GM12891 (cell line): ENCODE measurements at regions not wholly inside any gene's neighbourhood (a gene's known extent, or its start where the extent isn't known, plus 50 kb on each side); places are given as distances from the start of the nearest gene placed in this dataset.

Experiments
- DNase-seq: peaks from one replicate; pipeline ENCODE4 v3.0.0; 2011; ENCODE audit warnings: low spot score; ENCODE audit not compliant: insufficient read length
- FAIRE-seq: peaks from 2 replicates; lab custom pipeline; 2011; peaks lifted over from hg19 to GRCh38; lab: Jason Lieb, UNC
- PAX5 ChIP-seq: IDR thresholded peaks from 2 replicates; pipeline ENCODE4 v1.6.1; 2011; ENCODE audit warnings: low read length, moderate library complexity, mild to moderate bottlenecking; ENCODE audit not compliant: insufficient read depth, severe bottlenecking
- POLR2A ChIP-seq: IDR thresholded peaks from 2 replicates; pipeline ENCODE4 v1.6.1; 2011; ENCODE audit warnings: low read depth, low read length, control low read depth
- POLR2AphosphoS5 ChIP-seq: IDR thresholded peaks from 2 replicates; pipeline ENCODE4 v1.6.1; 2011; ENCODE audit warnings: low read depth, low read length, control low read depth
- POU2F2 ChIP-seq: IDR thresholded peaks from 2 replicates; pipeline ENCODE4 v1.6.1; 2011; ENCODE audit warnings: low read depth, mild to moderate bottlenecking, control low read depth, low read length, moderate library complexity
- SPI1 ChIP-seq: IDR thresholded peaks from 2 replicates; pipeline ENCODE4 v1.6.1; 2011; ENCODE audit warnings: low read depth, low read length, control low read depth
- TAF1 ChIP-seq: IDR thresholded peaks from 2 replicates; pipeline ENCODE4 v1.6.1; 2011; ENCODE audit warnings: low read depth, low read length, control low read depth

DNA sequence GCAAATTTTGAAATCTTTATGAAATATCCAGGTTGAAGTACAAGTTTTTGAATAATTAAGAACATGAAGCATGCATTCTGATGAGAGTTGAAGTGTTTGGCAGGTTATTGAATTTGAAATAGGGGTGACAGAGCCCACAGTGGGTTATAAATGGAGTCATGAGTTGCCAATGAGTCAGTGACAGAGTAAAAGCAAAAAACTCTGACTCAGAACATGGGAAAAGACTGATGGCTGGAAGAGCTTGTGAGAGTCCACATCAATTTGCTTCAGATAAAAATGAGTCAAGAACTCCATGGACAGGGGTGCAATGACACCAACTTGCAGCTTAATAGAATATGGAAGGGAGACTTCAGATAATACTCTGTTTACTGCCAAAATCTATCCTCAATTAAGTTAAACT is 105.3 kb downstream of the SLC6A15 start:
- no peak for DNase-seq
- TF ChIP-seq SPI1 (no peak), PAX5 (no peak), TAF1 (no peak), POLR2A (no peak)
- no peak for FAIRE-seq

DNA sequence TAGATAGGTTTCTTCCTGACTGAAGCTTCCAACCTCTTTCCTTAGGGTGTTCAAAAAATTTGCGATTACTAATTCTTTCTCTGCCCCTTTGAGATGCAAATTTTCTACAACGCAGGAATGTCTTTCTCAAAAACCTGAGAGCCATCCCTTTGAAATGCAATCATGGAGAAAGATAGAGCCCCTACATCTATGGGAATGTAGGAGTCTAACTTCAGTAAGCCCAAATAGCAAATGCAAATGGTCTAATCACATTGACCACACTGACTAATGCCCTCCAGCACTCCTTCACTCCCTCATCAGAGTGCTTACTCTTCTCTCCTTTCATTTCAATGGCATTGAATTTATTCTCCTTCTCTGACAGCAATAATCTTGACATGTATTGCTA is 107.1 kb downstream of the SLC6A15 start:
- DNase-seq (no peak), FAIRE-seq (no peak)
- TF ChIP-seq POLR2AphosphoS5 (no peak), TAF1 (no peak), POLR2A (no peak), PAX5 (no peak), POU2F2 (no peak), SPI1 (no peak)

DNA sequence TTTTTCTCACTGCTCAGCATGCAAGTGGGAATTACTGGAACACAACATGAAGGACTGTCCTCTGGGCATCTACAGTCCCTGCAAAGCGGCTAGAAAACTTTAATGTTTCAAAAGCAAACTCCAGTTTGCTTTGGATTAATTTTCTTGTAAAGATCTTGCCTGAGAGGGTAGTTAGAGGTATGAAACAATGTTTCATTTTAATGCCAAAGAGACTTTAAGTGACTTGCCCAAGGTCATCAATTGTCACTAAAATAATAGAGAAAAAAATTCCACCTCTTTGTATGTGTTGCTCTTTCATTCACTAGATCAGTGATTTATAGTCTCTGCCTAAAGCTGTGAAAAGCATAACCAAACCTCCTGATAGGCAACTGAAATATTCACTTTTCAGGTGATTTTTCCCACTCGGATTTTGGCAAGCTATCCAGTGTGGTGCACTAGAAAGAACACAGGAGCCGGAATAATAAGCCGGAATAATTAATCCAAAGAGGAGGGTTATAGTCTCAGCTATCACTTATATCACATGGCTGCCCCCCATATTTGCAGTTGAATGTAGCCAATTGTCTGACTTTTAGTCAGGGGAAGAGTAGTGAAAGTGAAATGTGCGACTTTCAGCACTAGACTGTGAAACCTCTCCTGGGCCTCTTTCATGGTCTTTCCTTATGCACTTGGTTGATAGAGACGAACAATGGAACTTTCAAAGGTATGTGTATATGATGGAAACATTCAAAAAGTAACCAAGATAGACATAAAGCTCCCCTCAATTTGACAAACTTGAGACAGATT is 107.7 kb downstream of the SLC6A15 start:
- DNase-seq, result no peak
- no peak for TF ChIP-seq PAX5
- no peak for TF ChIP-seq SPI1
- no peak for TF ChIP-seq POU2F2
- no peak for FAIRE-seq

DNA sequence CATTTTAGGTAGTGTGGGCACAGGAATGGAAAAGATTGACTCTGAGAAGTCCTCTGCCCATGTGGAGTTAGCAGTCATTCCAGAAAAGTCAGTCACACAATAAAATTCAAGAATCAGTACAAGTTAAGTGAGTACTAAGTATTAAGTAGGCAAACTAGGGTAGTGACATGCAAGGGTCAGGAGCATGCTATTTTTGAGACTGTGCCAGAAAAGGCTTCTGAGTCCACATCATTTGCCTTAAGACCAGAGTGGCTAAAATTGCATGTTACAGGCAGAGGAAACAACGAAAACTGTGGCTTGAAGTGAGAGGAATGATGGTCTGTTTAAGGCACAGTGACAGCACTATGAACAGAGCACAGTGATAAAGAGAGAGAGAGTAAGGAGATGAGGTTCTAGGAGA is 108.9 kb downstream of the SLC6A15 start:
- DNase-seq, result no peak
- TF ChIP-seq SPI1, result no peak
- peak; percentile 43 for FAIRE-seq

DNA sequence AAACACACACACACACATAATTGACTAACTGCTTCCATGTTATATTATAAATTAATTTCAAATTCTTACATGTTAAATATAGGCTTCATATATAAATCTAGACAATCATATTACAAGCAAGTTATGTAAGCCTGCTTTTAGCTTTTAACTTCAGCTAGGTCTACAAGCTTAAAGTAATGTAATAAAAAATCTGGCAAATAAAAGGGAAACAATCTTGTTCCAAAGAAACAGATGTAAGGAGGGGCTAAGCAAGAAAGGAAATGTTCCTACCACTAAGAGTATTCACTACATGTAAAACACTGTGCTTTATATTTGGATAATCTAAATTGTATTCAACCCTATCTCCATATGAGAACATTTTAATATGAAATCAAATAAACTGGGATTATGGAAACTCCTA is 110.4 kb downstream of the SLC6A15 start:
- DNase-seq (no peak), FAIRE-seq (no peak)
- TF ChIP-seq POU2F2 (no peak), POLR2AphosphoS5 (no peak), TAF1 (no peak), SPI1 (no peak), PAX5 (no peak), POLR2A (no peak)

DNA sequence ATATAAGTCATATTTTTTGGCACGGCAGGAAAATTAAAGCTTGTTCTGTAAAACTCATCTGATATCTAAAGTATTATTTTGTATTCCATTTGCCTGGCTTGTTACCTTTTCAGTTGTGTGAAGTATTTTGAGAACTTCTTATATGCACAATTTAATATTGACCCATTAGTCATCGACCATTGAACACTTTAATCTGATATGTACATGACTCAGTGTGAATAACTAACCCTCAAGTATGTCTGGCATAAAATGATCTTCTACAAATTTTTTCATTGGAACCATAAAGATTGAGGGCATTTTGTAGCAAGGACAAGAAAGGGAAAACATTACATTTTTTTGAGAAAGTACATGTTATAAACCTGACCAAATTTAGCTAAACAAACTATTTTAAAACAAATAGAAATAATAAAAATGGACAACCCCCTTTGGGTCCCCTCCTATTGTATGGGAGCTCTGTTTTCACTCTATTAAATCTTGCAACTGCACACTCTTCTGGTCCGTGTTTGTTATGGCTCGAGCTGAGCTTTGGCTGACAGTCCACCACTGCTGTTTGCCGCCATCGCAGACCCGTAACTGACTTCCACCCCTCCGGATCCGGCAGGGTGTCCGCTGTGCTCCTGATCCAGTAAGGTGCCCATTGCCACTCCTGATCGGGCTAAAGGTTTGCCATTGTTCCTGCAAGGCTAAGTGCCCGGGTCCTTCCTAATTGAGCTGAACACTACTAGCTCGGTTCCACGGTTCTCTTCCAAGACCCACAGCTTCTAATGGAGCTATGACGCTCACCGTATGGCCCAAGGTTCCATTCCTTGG is 118.8 kb downstream of the SLC6A15 start:
- TF ChIP-seq POLR2A (no peak), PAX5 (no peak), POLR2AphosphoS5 (no peak), TAF1 (no peak), SPI1 (no peak), POU2F2 (no peak)
- FAIRE-seq, result no peak
- DNase-seq, result no peak

DNA sequence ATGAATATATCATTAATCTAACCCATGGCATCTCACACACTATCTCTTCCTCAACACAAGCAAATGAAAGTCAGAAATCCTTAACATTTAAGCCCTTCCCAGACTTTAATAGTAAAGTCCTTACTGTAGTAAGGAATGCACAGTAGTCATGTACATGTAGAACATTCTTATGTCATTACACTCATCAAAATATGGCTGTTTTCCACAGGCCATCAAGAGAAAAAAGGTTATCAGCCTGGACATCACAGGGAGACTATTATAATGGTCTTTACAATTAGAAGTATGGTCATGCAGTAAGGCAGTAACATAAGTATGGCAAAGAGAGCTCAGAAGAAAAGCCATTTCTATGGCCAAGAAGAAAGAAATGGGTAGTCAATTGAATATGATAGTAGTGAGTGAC is 121.2 kb downstream of the SLC6A15 start:
- FAIRE-seq, result no peak
- DNase-seq, result no peak
- TF ChIP-seq POU2F2, result no peak
- TF ChIP-seq SPI1, result no peak
- TF ChIP-seq PAX5, result no peak
- no peak for TF ChIP-seq POLR2A
- TF ChIP-seq TAF1, result no peak
- no peak for TF ChIP-seq POLR2AphosphoS5

DNA sequence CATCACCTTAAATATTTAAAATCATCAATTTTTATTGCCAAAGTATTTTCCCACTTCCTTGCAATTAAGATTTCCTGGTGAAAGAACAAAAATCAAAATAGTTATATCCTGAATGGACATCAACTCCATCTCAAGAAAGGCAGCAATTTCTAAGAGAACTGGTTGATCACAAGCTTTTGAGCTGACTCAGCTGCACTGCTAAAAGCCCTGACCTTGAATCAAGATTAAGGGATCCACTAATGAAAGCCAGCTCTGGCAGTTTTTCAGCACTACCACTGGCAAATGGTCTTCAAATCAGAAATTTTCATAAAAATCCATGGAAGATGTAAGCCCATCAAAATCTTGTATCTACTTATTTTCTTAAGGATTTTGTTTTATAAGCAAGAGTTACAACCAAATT is 123.4 kb downstream of the SLC6A15 start:
- no peak for DNase-seq
- FAIRE-seq, result no peak
- TF ChIP-seq SPI1 (no peak), POLR2AphosphoS5 (no peak), POLR2A (no peak), PAX5 (no peak), TAF1 (no peak), POU2F2 (no peak)

DNA sequence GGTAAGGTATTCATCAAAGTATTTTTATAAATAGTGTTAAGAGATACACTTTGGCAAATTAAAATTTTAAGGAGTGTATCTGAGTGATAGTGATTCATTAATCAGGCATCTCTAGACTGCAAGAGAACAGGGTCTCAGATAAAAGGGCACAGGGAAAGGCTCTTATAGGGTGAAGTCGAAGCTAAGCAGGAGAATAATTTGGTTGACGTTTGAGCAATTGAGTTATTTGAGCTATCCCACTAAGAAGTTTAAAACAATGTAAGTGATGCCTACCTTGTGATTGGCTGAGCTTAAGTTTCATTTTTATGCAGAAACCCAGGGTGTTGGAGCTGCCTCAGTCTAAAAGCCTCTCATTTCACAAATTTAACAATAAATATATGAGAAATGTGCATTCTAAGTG is 125.3 kb downstream of the SLC6A15 start:
- no peak for FAIRE-seq
- no peak for TF ChIP-seq TAF1
- no peak for TF ChIP-seq PAX5
- TF ChIP-seq POLR2A, result no peak
- TF ChIP-seq POU2F2, result no peak
- TF ChIP-seq POLR2AphosphoS5, result no peak
- no peak for DNase-seq
